MG63 (cell line): ENCODE measurements at regions not wholly inside any gene's neighbourhood (a gene's known extent, or its start where the extent isn't known, plus 50 kb on each side); places are given as distances from the start of the nearest gene placed in this dataset.
A peak's percentile ranks its signal among the peaks of the same experiment; 100 is the strongest.

Experiments used
- DNase-seq: peaks from one replicate; pipeline ENCODE4 v3.0.0-alpha.2; 2020
- H3K27me3 ChIP-seq: fragments of 250-450 bp; sonication (Bioruptor Pico); 2 replicates; pipeline ENCODE4 v1.5.1; 2020; ENCODE audit warnings: mild to moderate bottlenecking, moderate library complexity
- H3K36me3 ChIP-seq: fragments of 250-450 bp; sonication (Bioruptor Pico); 2 replicates; pipeline ENCODE4 v1.5.1; 2020; ENCODE audit warnings: mild to moderate bottlenecking, moderate library complexity
- H3K4me3 ChIP-seq: fragments of 250-450 bp; sonication (Bioruptor Pico); 2 replicates; pipeline ENCODE4 v1.5.1; 2020; ENCODE audit warnings: mild to moderate bottlenecking, moderate library complexity
- H3K9me3 ChIP-seq: fragments of 250-450 bp; sonication (Bioruptor Pico); 2 replicates; pipeline ENCODE4 v1.5.1; 2020; ENCODE audit warnings: mild to moderate bottlenecking, moderate library complexity

DNA sequence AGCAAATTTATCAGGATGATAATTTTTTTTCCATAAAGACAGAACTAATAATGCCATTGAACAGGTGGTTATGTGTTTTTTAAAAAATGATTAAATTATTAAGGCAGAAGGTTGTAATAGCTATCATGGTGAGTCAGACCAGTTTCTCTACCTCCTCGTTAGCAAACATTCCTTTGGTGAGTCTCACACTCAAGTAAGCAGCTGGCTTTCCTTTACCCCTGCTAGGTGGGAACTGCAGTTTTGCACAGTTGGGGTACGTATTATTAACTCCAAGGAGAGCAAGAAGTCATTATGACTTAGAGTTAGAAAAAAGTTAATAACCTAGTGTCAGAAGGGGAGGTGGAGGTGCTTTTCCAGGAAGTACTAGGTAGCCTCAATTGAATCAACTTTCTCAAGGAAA is 165.3 kb downstream of the SNAPC1 start:
- Histone ChIP-seq H3K9me3 (no peaks in the 10 kb centered on the region), H3K4me3 (no peak overlapping the region), H3K27me3 (no peaks in the 10 kb centered on the region), H3K36me3 (no peaks in the 10 kb centered on the region)
- no peak for DNase-seq

DNA sequence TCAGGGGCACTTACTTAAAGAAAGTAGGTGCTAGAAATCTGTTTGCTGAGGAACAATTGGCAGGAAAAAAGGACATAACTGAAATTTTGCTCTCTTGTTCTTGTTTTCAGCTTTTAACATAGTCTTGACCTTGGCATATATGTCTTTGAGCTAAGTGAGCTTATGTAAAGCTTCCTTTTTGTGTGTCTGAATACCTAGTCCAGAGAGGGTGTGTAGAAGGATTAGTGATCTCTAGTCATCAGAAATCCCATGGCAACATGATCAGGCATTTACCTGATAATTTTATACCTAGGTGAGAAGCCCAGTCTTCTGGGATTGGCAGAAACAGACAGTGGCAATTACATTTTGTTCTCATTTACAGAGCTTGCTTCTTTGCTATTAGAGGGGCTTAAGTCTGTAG is 166.1 kb downstream of the SNAPC1 start:
- no peak overlapping the region for H3K4me3 ChIP-seq
- no peaks in the 10 kb centered on the region for H3K36me3 ChIP-seq
- no peak for DNase-seq
- no peaks in the 10 kb centered on the region for H3K9me3 ChIP-seq
- H3K27me3 ChIP-seq = no peaks in the 10 kb centered on the region

DNA sequence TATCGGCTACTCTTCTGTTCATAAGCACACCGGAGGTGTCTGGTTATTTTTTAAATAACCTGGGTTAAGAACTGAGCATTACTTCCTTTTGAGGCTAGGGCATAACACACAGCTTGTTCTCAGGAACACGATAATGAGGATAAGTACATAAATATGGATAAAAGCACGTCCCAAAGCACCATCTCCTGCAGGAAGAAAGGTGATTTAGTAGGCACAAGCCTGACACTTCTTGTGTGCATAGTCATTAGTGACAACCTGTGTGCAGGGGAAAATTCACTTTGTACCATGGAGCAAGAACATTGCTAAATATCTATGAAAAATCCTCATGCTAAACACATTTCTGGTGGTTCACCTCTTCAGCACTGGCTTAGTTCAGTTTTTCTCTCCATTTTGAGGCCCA is 166.5 kb downstream of the SNAPC1 start:
- Histone ChIP-seq H3K36me3 (no peaks in the 10 kb centered on the region), H3K4me3 (no peak overlapping the region), H3K27me3 (no peaks in the 10 kb centered on the region), H3K9me3 (no peaks in the 10 kb centered on the region)
- DNase-seq = no peak

DNA sequence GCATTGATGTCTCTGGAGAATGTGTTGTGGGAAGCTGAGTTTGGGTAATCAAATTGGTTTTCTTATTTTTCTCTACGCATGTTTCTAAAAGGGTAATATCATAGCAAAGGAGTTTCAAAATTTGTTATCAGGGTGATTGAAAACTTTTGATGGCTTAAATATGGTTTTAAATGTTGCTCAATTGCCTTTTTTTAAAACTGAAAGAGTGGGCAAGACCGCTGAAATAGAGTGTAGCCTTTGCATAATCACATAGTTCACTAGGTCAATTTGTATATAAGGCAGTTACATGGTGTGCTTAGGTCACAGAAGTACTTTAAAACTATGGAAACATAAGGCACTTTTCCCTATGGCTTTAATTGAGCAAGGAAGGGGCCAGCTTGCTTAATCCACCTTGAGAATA is 167.4 kb downstream of the SNAPC1 start:
- Histone ChIP-seq H3K9me3 (no peaks in the 10 kb centered on the region), H3K4me3 (no peak overlapping the region), H3K36me3 (no peaks in the 10 kb centered on the region), H3K27me3 (no peaks in the 10 kb centered on the region)
- no peak for DNase-seq

DNA sequence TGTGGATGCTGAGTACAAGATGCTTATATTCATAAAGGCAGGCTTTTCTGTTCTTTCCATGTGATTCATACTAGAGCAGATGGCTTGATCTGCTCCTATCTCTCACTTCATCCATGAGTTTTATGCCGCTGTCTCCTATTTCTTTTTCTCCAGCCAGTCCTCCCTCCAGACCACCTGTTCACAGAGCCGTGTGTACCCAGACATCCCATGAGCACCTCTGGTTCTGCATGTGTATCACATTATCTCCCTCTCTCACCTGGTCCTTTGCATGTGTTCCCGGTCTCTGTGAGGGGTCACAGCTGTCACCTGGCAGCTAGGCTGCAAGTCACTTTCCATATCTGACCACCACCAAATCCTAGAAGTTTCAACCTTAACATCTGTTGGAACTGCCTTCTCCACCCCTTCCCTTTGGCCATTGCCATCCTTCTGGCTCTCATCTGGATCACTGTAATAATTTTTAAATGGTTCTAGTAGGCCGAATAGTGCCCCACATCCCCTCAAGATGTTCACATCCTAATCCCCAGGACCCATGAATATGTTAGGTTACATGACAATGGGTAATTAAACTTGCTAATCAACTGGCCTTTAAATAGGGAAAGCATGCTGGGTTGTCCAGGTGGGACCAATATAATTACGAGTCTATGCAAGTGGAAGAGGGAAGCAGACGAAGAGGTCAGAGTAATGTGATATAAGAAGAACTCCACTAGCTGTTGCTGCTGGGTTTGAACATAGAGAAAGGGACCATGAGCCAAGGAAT is 168.1 kb downstream of the SNAPC1 start:
- DNase-seq = no peak
- Histone ChIP-seq H3K27me3 (no peaks in the 10 kb centered on the region), H3K36me3 (no peaks in the 10 kb centered on the region), H3K9me3 (no peaks in the 10 kb centered on the region), H3K4me3 (no peak overlapping the region)

DNA sequence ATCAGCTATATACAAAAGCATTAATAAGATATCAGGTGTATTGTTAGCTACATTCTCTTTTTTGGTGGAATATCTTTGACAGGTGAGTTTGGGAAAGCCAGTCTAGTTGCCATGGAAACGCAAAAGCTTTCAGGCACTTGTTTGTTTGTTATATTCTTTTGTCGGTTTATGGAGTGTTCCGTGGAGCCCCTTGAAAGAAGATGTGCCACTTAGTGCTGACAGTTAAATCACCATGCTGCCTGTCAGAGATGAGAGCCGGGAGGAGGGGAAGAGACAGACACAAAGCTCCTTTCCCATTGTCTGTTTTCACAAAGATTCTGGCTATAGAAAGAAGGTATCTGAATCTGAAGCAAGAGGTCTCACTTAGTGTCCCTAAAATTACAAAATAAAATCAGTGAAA is 170.8 kb downstream of the SNAPC1 start:
- no peaks in the 10 kb centered on the region for H3K36me3 ChIP-seq
- H3K4me3 ChIP-seq = no peak overlapping the region
- no peaks in the 10 kb centered on the region for H3K27me3 ChIP-seq
- H3K9me3 ChIP-seq = no peaks in the 10 kb centered on the region
- DNase-seq = no peak

DNA sequence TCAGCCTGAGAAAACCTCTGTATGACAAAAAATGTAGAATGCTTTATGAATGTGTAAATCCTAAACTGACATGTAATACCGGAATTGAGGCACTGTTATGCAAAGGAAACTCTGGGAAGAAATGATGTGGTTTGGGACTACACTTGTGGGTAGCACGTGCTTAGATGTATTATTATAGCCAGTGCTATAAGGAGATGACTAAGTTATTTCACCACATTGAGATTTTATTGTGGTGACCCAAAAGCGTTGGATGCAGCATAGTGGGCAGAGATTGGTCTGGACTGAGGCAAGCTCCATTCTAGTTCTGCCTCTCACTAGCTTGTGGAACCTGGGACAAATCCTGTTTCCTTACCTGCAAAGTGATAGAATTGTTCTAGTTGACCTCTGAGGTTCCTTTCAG is 172.2 kb downstream of the SNAPC1 start:
- DNase-seq = peak; percentile 13
- H3K27me3 ChIP-seq = no peaks in the 10 kb centered on the region
- no peaks in the 10 kb centered on the region for H3K9me3 ChIP-seq

DNA sequence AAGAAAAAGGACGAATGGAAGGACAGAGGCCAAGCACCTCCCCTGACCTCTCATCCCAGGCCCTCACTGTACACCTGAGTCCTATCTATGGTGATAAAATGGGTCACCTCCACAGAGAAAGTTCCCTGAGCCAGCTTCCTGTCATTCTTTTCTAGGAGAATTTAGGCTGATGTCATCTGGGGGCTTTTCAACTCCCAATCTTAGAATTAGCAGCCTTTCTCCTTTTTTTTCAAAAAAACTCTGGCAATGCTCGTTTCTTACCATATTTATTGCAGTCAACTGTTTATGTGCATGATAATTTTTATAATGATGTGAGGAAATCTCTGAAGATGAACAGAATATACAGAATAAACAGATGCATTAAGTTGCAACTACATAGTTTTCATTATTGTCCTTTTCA is 177.6 kb downstream of the SNAPC1 start:
- Histone ChIP-seq H3K27me3 (no peaks in the 10 kb centered on the region), H3K36me3 (no peaks in the 10 kb centered on the region), H3K4me3 (no peak overlapping the region), H3K9me3 (no peaks in the 10 kb centered on the region)
- no peak for DNase-seq

More for the DNA sequence above, 172.2 kb downstream of the SNAPC1 start:
- Histone ChIP-seq H3K36me3 (no peaks in the 10 kb centered on the region), H3K4me3 (no peak overlapping the region)

DNA sequence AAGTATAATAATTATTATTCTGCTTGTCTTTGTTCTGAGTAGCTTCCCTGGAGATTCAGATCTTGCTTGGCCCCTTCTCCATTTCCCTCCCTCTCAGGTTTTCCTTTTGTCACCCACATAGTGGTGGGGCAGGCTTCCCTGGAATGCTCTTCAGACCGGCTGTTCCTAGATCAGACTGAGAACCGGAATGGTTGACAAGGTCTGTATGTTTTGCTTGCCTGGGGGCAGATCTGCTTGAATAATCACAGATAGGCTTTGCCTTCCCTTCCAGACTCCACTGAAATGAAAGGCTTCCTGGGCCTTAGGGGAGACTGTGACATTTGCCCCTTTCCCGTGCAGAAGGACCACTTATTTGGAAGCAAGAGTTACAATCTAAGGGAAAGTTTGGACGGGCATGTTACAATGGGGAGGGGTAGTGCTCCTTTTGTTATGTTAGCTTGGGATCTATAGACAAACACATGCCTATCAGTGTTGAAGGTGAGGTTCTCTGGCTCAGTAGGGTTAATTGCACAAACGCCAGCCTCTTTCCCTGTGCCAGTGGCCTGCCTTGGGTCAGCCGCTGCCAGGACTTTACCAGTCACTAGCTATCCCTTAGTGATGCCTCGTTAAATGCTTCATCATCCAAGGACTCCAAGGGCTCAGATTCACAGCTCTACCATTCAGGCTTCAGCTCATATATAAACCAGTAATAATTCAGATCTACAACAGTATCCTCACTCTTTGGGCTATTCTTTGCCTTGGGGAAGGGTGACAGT is 178.6 kb downstream of the SNAPC1 start:
- Histone ChIP-seq H3K4me3 (no peak overlapping the region), H3K36me3 (no peaks in the 10 kb centered on the region), H3K9me3 (no peaks in the 10 kb centered on the region), H3K27me3 (no peaks in the 10 kb centered on the region)
- DNase-seq = no peak

DNA sequence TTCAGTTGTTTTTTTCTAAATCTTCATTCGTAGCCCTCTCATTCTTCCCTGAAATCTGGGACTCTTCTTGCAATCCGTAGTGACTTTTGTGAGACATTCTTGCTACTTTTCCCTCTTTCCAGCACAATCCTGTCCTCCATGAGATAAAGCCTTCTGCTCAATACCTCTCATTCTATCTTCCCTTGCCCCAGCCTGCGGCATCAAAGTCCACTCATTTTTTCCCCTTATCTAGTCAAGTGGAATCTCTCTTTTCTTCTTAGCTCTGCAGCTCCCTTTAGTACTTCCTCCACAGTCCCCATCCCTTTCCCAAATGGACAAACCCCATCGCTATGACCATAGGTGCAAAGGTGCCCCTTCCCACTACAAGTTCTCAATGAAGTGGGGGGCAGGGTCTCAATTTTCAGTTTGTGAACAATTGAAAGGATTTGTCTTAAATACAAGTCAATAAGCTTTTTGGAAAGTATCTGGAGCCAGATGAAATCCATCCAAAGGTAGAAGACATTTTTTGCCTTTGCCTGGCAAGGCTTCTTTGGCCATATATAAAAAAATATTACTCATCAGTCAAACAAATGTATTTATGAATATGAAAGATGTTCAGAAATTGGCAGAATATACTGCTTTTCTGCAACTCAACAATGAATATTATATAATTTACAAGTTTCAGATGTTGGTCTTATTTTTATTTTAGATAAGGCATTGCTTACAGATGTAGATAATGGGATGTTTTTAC is 179.4 kb downstream of the SNAPC1 start:
- H3K36me3 ChIP-seq = no peaks in the 10 kb centered on the region
- H3K4me3 ChIP-seq = no peak overlapping the region
- H3K9me3 ChIP-seq = no peaks in the 10 kb centered on the region
- no peaks in the 10 kb centered on the region for H3K27me3 ChIP-seq
- no peak for DNase-seq

DNA sequence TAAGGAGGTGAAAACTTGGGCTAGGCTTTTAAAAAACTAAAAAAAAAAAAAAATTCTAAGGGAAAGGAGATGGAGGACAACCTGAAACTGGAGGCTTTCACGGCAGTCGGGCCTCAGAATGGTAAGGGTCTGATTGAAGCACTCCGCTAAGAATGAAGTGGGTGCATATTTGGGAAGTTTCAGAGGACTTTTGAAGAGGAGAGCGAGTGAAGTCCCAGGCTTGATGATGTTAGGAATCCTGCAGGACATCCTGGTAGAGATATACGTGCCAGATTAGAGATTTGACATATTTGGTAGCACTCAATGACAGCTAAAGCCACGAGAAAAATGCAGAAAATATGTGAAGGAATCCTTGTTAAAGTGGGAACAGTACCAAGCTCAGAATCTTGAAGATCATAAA is 186.2 kb downstream of the SNAPC1 start:
- DNase-seq = no peak
- Histone ChIP-seq H3K27me3 (no peaks in the 10 kb centered on the region), H3K9me3 (no peaks in the 10 kb centered on the region), H3K36me3 (no peaks in the 10 kb centered on the region), H3K4me3 (no peak overlapping the region)

DNA sequence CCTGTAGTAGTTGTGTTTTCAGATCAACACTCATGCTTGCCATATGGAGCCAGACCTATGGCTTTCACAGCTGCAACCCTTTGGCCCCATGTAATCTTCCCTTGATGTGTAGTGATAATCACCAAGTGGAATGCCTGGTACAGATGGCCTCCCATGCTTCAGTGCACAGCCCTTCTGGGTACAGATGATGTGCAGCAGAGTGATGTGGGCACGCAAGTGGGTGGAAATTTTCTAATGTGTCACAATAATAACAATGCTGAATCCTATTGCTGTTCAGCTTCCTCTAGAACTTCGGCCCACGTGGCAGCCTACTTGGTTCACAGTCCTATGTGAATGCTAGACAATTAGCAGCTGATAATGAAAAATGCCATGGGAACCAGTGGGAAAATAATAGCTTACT is 188.1 kb downstream of the SNAPC1 start:
- Histone ChIP-seq H3K4me3 (no peak overlapping the region), H3K9me3 (no peaks in the 10 kb centered on the region), H3K27me3 (no peaks in the 10 kb centered on the region), H3K36me3 (no peaks in the 10 kb centered on the region)
- DNase-seq = no peak

DNA sequence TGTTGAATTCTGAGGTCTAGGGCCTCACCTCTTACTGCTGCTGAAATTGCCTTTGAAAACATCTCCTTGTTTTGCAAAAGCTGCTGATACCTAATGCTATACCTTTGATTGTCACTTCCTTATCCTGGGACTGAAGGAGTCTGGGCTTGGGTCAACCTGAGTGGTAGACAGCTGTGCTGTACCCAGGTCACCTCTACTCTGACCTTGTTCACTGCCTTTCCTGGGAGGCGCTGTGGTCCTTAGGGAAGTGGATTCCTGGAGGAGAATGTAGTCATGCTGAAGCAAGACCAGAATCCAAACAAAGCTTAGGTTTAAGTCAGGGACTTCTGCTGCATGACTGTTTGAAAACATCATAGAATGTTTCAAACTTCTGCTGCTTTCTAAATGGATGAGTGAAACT is 191.4 kb downstream of the SNAPC1 start:
- no peak overlapping the region for H3K4me3 ChIP-seq
- H3K27me3 ChIP-seq = no peaks in the 10 kb centered on the region
- no peaks in the 10 kb centered on the region for H3K36me3 ChIP-seq
- H3K9me3 ChIP-seq = no peaks in the 10 kb centered on the region
- DNase-seq = no peak

DNA sequence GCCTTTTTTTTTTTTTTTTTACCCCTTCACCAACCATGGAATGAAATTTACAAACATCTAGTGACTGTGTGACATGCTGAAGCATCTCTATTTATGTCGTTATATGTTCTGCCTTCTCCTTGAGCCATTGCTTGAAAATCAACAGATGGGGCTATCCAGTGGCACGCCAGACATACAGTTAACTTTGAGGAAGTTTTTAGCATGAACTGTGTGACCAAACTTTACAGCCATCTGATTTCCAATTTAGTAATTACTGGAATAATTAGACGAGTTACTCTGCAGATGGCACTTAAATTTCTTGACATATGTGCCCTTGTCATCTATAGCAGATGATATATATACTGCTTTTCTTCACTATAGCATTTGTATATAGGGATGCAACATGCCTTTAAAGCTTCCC is 192.1 kb downstream of the SNAPC1 start:
- no peak overlapping the region for H3K4me3 ChIP-seq
- H3K9me3 ChIP-seq = no peaks in the 10 kb centered on the region
- H3K36me3 ChIP-seq = no peaks in the 10 kb centered on the region
- no peak for DNase-seq
- H3K27me3 ChIP-seq = no peaks in the 10 kb centered on the region

DNA sequence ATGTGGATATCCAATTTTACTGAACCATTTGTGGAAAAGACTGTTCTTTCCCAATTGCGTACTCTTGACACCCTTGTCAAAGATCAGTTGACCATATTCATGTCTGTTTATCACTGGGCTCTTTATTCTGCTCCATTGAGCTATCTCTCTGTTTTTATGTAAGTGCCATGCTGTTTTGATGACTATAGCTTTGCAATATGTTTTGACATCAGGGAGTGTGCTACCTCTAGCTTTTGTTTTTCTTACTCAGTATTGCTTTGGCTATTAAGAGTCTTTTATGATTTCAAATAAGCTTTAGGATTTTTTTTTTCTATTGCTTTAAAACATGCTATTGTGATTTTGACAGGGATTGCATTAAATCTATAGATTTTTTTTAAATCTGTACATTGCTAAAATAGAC is 194.3 kb downstream of the SNAPC1 start:
- H3K27me3 ChIP-seq = no peaks in the 10 kb centered on the region
- no peaks in the 10 kb centered on the region for H3K9me3 ChIP-seq
- no peak overlapping the region for H3K4me3 ChIP-seq
- H3K36me3 ChIP-seq = no peaks in the 10 kb centered on the region
- DNase-seq = no peak

DNA sequence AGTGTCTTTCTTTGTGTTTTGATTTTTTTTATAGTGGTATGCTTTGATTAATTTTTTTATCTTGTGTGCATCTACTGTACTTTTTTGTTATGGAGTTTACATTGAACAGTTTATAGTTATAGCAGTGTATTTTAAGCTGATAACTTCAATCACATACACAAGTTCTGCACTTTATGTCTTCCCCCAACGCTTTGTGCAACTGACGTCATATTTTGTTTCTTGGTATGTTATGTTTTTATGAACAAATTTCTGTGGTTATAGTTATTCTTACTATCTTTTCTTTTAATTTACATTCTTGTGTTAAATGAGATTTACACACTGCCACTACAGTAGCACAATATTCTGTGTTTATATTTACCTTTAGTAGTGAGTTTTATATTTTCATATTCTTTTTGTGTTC is 197.1 kb downstream of the SNAPC1 start:
- Histone ChIP-seq H3K9me3 (no peaks in the 10 kb centered on the region), H3K36me3 (no peaks in the 10 kb centered on the region), H3K27me3 (no peaks in the 10 kb centered on the region), H3K4me3 (no peak overlapping the region)
- no peak for DNase-seq

DNA sequence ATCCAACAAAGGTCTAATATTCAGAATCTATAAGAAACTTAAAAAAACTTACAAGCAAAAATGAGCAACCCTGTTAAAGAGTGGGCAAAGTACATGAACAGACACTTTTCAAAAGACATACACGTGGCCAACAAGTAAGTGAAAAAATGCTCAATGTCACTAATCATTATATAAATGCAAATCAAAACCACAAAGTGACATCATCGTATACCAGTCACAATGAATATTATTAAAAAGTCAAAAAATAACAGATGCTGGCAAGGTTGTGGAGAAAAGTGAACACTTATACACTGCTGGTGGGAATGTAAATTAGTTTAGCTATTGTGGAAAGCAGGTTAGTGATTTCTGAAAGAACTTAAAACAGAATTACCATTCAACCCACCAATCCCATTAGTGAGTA is 199.1 kb downstream of the SNAPC1 start:
- Histone ChIP-seq H3K9me3 (no peaks in the 10 kb centered on the region), H3K4me3 (no peak overlapping the region), H3K36me3 (no peaks in the 10 kb centered on the region), H3K27me3 (no peaks in the 10 kb centered on the region)
- no peak for DNase-seq

DNA sequence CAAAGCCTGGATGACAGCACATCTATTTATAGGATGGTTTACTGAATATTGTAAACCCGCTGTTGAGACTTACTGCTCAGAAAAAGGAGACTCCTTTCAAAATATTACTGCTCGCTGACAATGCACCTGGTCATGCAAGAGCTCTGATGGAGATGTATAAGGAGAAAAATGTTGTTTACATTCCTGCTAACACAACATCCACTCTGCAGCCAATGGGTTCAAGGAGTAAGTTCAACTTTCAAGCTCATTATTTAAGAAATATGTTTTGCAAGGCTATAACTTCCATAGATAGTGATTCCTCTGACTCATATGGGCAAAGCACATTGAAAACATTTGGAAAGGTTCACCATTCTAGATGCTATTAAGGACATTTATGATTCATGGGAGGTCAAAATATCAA is 201.7 kb downstream of the SNAPC1 start:
- no peaks in the 10 kb centered on the region for H3K36me3 ChIP-seq
- no peaks in the 10 kb centered on the region for H3K9me3 ChIP-seq
- H3K4me3 ChIP-seq = no peak overlapping the region
- H3K27me3 ChIP-seq = no peaks in the 10 kb centered on the region
- DNase-seq = no peak
